Spleen (tissue), 7 donors: ENCODE measurements at regions not wholly inside any gene's neighbourhood (a gene's known extent, or its start where the extent isn't known, plus 50 kb on each side); places are given as distances from the start of the nearest gene placed in this dataset.
"Not testable (repeated sequence)": the region's sequence is repeated elsewhere in the genome, so short reads cannot be mapped to it uniquely, and the experiment has no call there.

Experiments
- POLR2A ChIP-seq, 3 donors: fragments of 450-650 bp; IDR thresholded peaks; one replicate each; pipeline ENCODE4 v1.5.1; 2017; ENCODE audit warnings: antibody characterized with exemption in 3 of 3, mild to moderate bottlenecking in 1 of 3
- TF ChIP-seq, protein P1 (sequence below), 11 experiments: fragments of 200-600 bp in 7 of 11; fragments of 450-650 bp in 4 of 11; sonication (generic) in 4 of 11; IDR thresholded peaks in 8 of 11; conservative IDR thresholded peaks in 3 of 11; 1 replicate in 7 of 11; 2 replicates in 4 of 11; pipeline versions ENCODE4 v1.4.0 to v1.8.0; 2016 to 2021; ENCODE audit warnings: antibody characterized with exemption in 11 of 11, inconsistent platforms in 4 of 11, mild to moderate bottlenecking in 1 of 11
- donor health status: DM: no; HTN: no; CAD: no; lungs with moderate emphysema.
- donor health status: DM: no; HTN: no; CAD: no.
- donor health status: DM: no; HTN: no; CAD: no.

DNA sequence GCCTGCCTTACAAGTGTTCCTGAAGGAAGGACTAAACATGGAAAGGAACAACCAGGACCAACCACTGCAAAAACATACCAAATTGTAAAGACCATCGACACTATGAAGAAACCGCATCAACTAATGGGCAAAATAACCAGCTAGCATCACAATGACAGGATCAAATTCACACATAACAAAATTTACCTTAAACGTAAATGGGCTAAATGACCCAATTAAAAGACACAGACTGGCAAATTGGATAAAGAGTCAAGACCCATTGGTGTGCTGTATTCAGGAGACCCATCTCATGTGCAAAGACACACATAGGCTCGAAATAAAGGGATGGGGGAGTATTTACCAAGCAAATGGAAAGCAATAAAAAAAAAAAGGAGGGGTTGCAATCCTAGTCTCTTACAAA, 192.1 kb downstream of the MREG start:
- TF ChIP-seq, protein P1, sequence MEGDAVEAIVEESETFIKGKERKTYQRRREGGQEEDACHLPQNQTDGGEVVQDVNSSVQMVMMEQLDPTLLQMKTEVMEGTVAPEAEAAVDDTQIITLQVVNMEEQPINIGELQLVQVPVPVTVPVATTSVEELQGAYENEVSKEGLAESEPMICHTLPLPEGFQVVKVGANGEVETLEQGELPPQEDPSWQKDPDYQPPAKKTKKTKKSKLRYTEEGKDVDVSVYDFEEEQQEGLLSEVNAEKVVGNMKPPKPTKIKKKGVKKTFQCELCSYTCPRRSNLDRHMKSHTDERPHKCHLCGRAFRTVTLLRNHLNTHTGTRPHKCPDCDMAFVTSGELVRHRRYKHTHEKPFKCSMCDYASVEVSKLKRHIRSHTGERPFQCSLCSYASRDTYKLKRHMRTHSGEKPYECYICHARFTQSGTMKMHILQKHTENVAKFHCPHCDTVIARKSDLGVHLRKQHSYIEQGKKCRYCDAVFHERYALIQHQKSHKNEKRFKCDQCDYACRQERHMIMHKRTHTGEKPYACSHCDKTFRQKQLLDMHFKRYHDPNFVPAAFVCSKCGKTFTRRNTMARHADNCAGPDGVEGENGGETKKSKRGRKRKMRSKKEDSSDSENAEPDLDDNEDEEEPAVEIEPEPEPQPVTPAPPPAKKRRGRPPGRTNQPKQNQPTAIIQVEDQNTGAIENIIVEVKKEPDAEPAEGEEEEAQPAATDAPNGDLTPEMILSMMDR (IDR thresholded peaks at IDR 0.05 in 8 of 11, conservative IDR thresholded peaks at IDR 0.05 in 3 of 11): not testable (repeated sequence)
- TF ChIP-seq POLR2A (IDR thresholded peaks at IDR 0.05): not testable (repeated sequence)
